B cell (primary cell): ENCODE measurements at regions not wholly inside any gene's neighbourhood (a gene's known extent, or its start where the extent isn't known, plus 50 kb on each side); places are given as distances from the start of the nearest gene placed in this dataset.

Experiments
- ATAC-seq: fragments of 200-7000 bp; cut with Tn5 transposase; one replicate; pipeline ENCODE4 v1.10.0; 2021; ENCODE audit warnings: low read depth, mild to moderate bottlenecking, moderate number of reproducible peaks, moderate library complexity
- CTCF ChIA-PET: fragments of 350-600 bp; sonication (Branson Sonifier 250); formaldehyde crosslinking; loops from one replicate; lab custom pipeline; 2021; ENCODE audit warnings: antibody characterized with exemption, inconsistent platforms; lab: Charles Lee
- POLR2A ChIA-PET: fragments of 350-600 bp; sonication (Branson Sonifier 250); formaldehyde crosslinking; loops from one replicate; lab custom pipeline; 2021; ENCODE audit warnings: antibody characterized with exemption; lab: Charles Lee
- DNase-seq: peaks from one replicate; pipeline ENCODE4 v3.0.0; 2013
- H2AFZ ChIP-seq: 2 replicates; pipeline ENCODE4 v1.6.1; 2012; ENCODE audit warnings: mild to moderate bottlenecking, low read depth, low read length; ENCODE audit not compliant: insufficient read depth, poor library complexity, severe bottlenecking
- H3K27ac ChIP-seq, 2 donors: 1 replicate in 1 of 2; 2 replicates in 1 of 2; pipeline ENCODE4 v1.5.1; 2012 to 2013; ENCODE audit warnings: low read length in 2 of 2, mild to moderate bottlenecking in 2 of 2, moderate library complexity in 1 of 2
- H3K27me3 ChIP-seq, 4 experiments: fragments of 200-600 bp in 1 of 4; sonication (generic) in 1 of 4; replicated peaks in 1 of 4; 1 replicate in 2 of 4; 2 replicates in 2 of 4; pipeline versions ENCODE4 v1.6.1 to v1.7.0; 2013 to 2016; ENCODE audit warnings: low read length in 3 of 4, mild to moderate bottlenecking in 2 of 4, mixed read lengths in 1 of 4, moderate library complexity in 1 of 4; ENCODE audit not compliant: insufficient read depth in 4 of 4, control insufficient read depth in 3 of 4; ENCODE audit errors: control extremely low read depth in 1 of 4
- H3K36me3 ChIP-seq, 2 experiments: replicated peaks in 1 of 2; 1 replicate in 1 of 2; 2 replicates in 1 of 2; pipeline versions ENCODE4 v1.6.1 to v1.7.1; 2013; ENCODE audit warnings: low read length in 1 of 2; ENCODE audit not compliant: insufficient read depth in 2 of 2, control insufficient read depth in 1 of 2; ENCODE audit errors: control extremely low read depth in 1 of 2, extremely low read depth in 1 of 2
- H3K4me1 ChIP-seq, 2 donors: fragments of 200-600 bp in 1 of 2; sonication (generic) in 1 of 2; 1 replicate in 1 of 2; 2 replicates in 1 of 2; pipeline versions ENCODE4 v1.5.1 to v1.6.1; 2013 to 2017; ENCODE audit warnings: low read length in 2 of 2; ENCODE audit not compliant: control insufficient read depth in 2 of 2, insufficient read depth in 2 of 2
- H3K4me2 ChIP-seq: replicated peaks from 2 replicates; pipeline ENCODE3; 2012; ENCODE audit warnings: mild to moderate bottlenecking, low read depth, low read length; ENCODE audit not compliant: poor library complexity, severe bottlenecking
- H3K4me3 ChIP-seq, 5 experiments: fragments of 200-600 bp in 1 of 5; sonication (generic) in 1 of 5; 1 replicate in 3 of 5; 2 replicates in 2 of 5; pipeline versions ENCODE4 v1.5.1 to v1.7.0; 2011 to 2016; ENCODE audit warnings: low read length in 4 of 5, mild to moderate bottlenecking in 4 of 5, low read depth in 2 of 5, control low read depth in 1 of 5, moderate library complexity in 1 of 5; ENCODE audit not compliant: insufficient read depth in 1 of 5; ENCODE audit errors: control extremely low read depth in 1 of 5, extremely low read depth in 1 of 5
- H3K79me2 ChIP-seq: fragments of 200-600 bp; sonication (generic); one replicate; pipeline ENCODE4 v1.6.0; 2016; ENCODE audit warnings: low read length; ENCODE audit not compliant: control insufficient read depth, insufficient read depth
- H3K9ac ChIP-seq: fragments of 200-600 bp; sonication (generic); 2 replicates; pipeline ENCODE4 v1.6.1; 2017; ENCODE audit warnings: mild to moderate bottlenecking, low read length, moderate library complexity
- H3K9me3 ChIP-seq, 3 donors: one replicate each; pipeline versions ENCODE4 v1.6.1 to v1.7.1; 2013; ENCODE audit warnings: low read length in 2 of 3; ENCODE audit not compliant: control insufficient read depth in 2 of 3, insufficient read depth in 1 of 3; ENCODE audit errors: control extremely low read depth in 1 of 3
- H4K20me1 ChIP-seq: 2 replicates; pipeline ENCODE4 v1.6.0; 2012; ENCODE audit warnings: mild to moderate bottlenecking, low read length; ENCODE audit not compliant: insufficient read depth, control insufficient read depth, poor library complexity, severe bottlenecking
- H3K27ac Mint-ChIP-seq: one replicate; pipeline ENCODE4 v1.8.0; 2021; ENCODE audit warnings: mixed read lengths
- H3K27me3 Mint-ChIP-seq: one replicate; pipeline ENCODE4 v1.8.0; 2021; ENCODE audit warnings: mixed read lengths
- H3K4me1 Mint-ChIP-seq: one replicate; pipeline ENCODE4 v1.8.0; 2021; ENCODE audit warnings: mixed read lengths
- H3K4me3 Mint-ChIP-seq: one replicate; pipeline ENCODE4 v1.8.0; 2021; ENCODE audit warnings: mixed read lengths
- H3K9me3 Mint-ChIP-seq: one replicate; pipeline ENCODE4 v1.8.0; 2022; ENCODE audit warnings: mixed read lengths; ENCODE audit not compliant: insufficient read depth
- CTCF ChIP-seq: fragments of 200-600 bp; IDR thresholded peaks from one replicate; pipeline ENCODE4 v1.8.0; 2022; ENCODE audit warnings: antibody characterized with exemption, mild to moderate bottlenecking
- EZH2 ChIP-seq: IDR thresholded peaks from 2 replicates; pipeline ENCODE4 v1.6.1; 2012; ENCODE audit warnings: borderline replicate concordance, low read depth, mild to moderate bottlenecking, moderate library complexity, low read length; ENCODE audit not compliant: insufficient read depth, poor library complexity, severe bottlenecking
- WGBS: methylation state at CpG from one replicate; pipeline ENCODE4 v1.1.5; 2013; ENCODE audit warnings: missing lambda C conversion rate; ENCODE audit not compliant: insufficient coverage; 5-methylcytosine and 5-hydroxymethylcytosine counted together
- intact Hi-C: fragments of 100-400 bp; cut with micrococcal nuclease; formaldehyde crosslinking; loops from one replicate; pipeline ENCODE4 v1.10.0; 2022

DNA sequence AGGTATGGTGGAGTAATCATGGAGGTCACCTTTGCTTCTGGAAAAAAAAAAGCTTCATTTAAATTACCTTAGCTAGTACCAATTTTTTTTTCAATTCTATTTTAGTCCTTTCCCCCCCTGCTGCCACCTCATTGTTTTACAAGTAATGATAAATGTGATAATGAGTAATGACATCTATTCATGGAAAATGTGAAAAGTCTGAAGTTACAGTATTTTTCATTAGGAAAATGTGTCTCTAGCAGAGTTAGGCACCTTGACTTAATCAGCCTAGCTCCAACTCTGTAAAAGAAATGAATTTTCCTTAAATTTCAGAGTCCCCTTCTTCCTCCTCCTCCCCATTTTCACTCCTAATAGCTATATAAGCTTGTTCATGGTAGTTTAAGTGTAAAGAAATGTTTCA lies 204.9 kb upstream of the USP25 start:
- ChIA-PET POLR2A (no interaction called here), CTCF (no interaction called here)
- TF ChIP-seq CTCF (no peak), EZH2 (no peak)
- intact Hi-C loops, result no loop called here
- H3K79me2 ChIP-seq, result no peaks in the 10 kb centered on the region
- H3K27ac ChIP-seq, result no peak overlapping the region
- no peaks in the 10 kb centered on the region for H3K36me3 ChIP-seq
- no peak overlapping the region for H3K9ac ChIP-seq
- no peak overlapping the region for H3K4me3 Mint-ChIP-seq
- H2AFZ ChIP-seq, result no peak overlapping the region
- H3K27ac Mint-ChIP-seq, result no peak overlapping the region
- peaks cover 0 to 11% (median 1%) of the 10 kb centered on the region in 3 donors for H3K9me3 ChIP-seq
- H3K27me3 ChIP-seq, result no peaks in the 10 kb centered on the region
- H3K9me3 Mint-ChIP-seq, result no peaks in the 10 kb centered on the region
- no peak for ATAC-seq
- no peak for DNase-seq
- peaks cover 12% of the 10 kb centered on the region for H3K27me3 Mint-ChIP-seq
- H3K4me2 ChIP-seq, result no peak overlapping the region
- H3K4me1 Mint-ChIP-seq, result peaks cover 10% of the 10 kb centered on the region
- peaks cover 8% of the 10 kb centered on the region in 2 donors for H3K4me1 ChIP-seq
- H4K20me1 ChIP-seq, result no peaks in the 10 kb centered on the region
- H3K4me3 ChIP-seq, result no peak overlapping the region

GRCh38 chr21:15526798-15527197 lies 203.0 kb upstream of the USP25 start:
- no peak overlapping the region for H3K27ac Mint-ChIP-seq
- H3K4me1 Mint-ChIP-seq, result no peaks in the 10 kb centered on the region
- peaks cover 15% of the 10 kb centered on the region for H3K27me3 Mint-ChIP-seq
- intact Hi-C loops, result no loop called here
- ATAC-seq, result no peak
- H3K4me2 ChIP-seq, result no peak overlapping the region
- CTCF ChIA-PET, result no interaction called here
- no peak overlapping the region for H3K27ac ChIP-seq
- H3K4me1 ChIP-seq, result no peaks in the 10 kb centered on the region
- H3K4me3 ChIP-seq, result no peak overlapping the region
- H3K4me3 Mint-ChIP-seq, result no peak overlapping the region
- no peak for DNase-seq
- H3K36me3 ChIP-seq, result no peaks in the 10 kb centered on the region
- no peaks in the 10 kb centered on the region for H3K27me3 ChIP-seq
- H3K9me3 ChIP-seq, result peaks cover 0 to 6% (median 0%) of the 10 kb centered on the region in 3 donors
- H3K9me3 Mint-ChIP-seq, result no peaks in the 10 kb centered on the region
- H3K79me2 ChIP-seq, result no peaks in the 10 kb centered on the region
- TF ChIP-seq EZH2 (no peak), CTCF (no peak)
- no peaks in the 10 kb centered on the region for H4K20me1 ChIP-seq
- POLR2A ChIA-PET, result no interaction called here
- no CpG with 5 or more reads among the region's 2 CpGs for WGBS
- no peak overlapping the region for H3K9ac ChIP-seq
- no peak overlapping the region for H2AFZ ChIP-seq
